ENCODE measurements at regions not wholly inside any gene's neighbourhood (a gene's known extent, or its start where the extent isn't known, plus 50 kb on each side); places are given as distances from the start of the nearest gene placed in this dataset.

GRCh38 chr5:6036006-6036405 lies 342.3 kb downstream of the MED10 start:
- no peak for ATAC-seq
- DNase-seq (ENCODE audit: low spot score), result no peak
- Mint-ChIP-seq H3K9me3 (peaks cover 38% of the 10 kb centered on the region), H3K36me3 (peaks cover 13% of the 10 kb centered on the region), H3K4me3 (no peak overlapping the region), H3K4me1 (peaks cover 5% of the 10 kb centered on the region), H3K27ac (no peak overlapping the region), H3K27me3 (ENCODE audit: low read depth) (no peaks in the 10 kb centered on the region)
- ChIA-PET CTCF (no interaction called here), POLR2A (no interaction called here)
- TF ChIP-seq ZNF263 (CRISPR knock-in tag; IDR thresholded peaks at IDR 0.05; ENCODE audit: low read depth) (no peak), ZNF232 (CRISPR knock-in tag; IDR thresholded peaks at IDR 0.05) (no peak), RORB (CRISPR knock-in tag; IDR thresholded peaks at IDR 0.05) (no peak), PRRX2 (CRISPR knock-in tag; IDR thresholded peaks at IDR 0.05) (no peak), ZNF121 (CRISPR knock-in tag; IDR thresholded peaks at IDR 0.05) (no peak), MYBL2 (CRISPR knock-in tag; IDR thresholded peaks at IDR 0.05) (no peak), JUN (CRISPR knock-in tag; IDR thresholded peaks at IDR 0.05) (no peak), ZBTB21 (CRISPR knock-in tag; IDR thresholded peaks at IDR 0.05; ENCODE audit: borderline replicate concordance) (no peak), NR3C1 (CRISPR knock-in tag; conservative IDR thresholded peaks at IDR 0.05; ENCODE audit: low read depth) (no peak), FOXJ3 (CRISPR knock-in tag; IDR thresholded peaks at IDR 0.05; ENCODE audit: borderline replicate concordance) (no peak)
- TF ChIP-seq, protein P1, sequence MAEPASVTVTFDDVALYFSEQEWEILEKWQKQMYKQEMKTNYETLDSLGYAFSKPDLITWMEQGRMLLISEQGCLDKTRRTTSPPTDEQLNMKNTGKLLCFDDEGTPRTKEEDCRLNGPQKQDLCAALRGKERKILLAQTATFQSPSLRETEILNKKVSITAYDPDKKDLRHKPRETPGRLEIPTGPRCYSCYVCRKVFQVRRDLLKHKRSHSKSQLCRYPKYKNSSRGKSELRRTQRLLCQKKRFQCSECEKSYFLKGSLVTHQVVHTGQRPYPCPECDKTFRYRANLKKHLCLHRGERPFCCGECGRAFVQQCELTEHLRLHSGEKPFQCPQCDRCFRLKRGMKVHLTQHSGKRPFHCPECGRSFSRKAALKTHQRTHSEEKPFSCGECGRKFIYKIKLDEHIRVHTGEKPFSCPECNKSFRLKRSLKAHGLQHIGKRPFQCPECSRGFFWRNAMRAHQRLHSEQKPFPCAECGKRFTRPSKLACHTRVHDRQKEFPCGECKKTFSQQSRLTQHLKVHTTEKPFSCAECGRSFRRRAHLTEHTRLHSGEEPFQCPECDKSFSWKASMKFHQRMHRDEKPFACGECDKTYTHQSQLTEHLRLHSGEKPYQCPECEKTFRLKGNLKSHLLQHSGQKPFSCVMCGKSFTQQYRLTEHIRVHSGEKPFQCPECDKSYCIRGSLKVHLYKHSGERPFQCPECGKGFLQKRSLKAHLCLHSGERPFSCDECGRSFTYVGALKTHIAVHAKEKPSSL (CRISPR knock-in tag; conservative IDR thresholded peaks at IDR 0.05), result no peak
- TF ChIP-seq, protein P2, sequence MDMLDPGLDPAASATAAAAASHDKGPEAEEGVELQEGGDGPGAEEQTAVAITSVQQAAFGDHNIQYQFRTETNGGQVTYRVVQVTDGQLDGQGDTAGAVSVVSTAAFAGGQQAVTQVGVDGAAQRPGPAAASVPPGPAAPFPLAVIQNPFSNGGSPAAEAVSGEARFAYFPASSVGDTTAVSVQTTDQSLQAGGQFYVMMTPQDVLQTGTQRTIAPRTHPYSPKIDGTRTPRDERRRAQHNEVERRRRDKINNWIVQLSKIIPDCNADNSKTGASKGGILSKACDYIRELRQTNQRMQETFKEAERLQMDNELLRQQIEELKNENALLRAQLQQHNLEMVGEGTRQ (CRISPR knock-in tag; IDR thresholded peaks at IDR 0.05), result no peak
- TF ChIP-seq, protein P3, sequence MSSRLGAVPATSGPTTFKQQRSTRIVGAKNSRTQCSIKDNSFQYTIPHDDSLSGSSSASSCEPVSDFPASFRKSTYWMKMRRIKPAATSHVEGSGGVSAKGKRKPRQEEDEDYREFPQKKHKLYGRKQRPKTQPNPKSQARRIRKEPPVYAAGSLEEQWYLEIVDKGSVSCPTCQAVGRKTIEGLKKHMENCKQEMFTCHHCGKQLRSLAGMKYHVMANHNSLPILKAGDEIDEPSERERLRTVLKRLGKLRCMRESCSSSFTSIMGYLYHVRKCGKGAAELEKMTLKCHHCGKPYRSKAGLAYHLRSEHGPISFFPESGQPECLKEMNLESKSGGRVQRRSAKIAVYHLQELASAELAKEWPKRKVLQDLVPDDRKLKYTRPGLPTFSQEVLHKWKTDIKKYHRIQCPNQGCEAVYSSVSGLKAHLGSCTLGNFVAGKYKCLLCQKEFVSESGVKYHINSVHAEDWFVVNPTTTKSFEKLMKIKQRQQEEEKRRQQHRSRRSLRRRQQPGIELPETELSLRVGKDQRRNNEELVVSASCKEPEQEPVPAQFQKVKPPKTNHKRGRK (CRISPR knock-in tag; IDR thresholded peaks at IDR 0.05; ENCODE audit: borderline replicate concordance), result no peak
- TF ChIP-seq, protein P4, sequence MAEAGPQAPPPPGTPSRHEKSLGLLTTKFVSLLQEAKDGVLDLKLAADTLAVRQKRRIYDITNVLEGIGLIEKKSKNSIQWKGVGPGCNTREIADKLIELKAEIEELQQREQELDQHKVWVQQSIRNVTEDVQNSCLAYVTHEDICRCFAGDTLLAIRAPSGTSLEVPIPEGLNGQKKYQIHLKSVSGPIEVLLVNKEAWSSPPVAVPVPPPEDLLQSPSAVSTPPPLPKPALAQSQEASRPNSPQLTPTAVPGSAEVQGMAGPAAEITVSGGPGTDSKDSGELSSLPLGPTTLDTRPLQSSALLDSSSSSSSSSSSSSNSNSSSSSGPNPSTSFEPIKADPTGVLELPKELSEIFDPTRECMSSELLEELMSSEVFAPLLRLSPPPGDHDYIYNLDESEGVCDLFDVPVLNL (CRISPR knock-in tag; IDR thresholded peaks at IDR 0.05; ENCODE audit: borderline replicate concordance, low read depth), result no peak
- TF ChIP-seq, protein P5, sequence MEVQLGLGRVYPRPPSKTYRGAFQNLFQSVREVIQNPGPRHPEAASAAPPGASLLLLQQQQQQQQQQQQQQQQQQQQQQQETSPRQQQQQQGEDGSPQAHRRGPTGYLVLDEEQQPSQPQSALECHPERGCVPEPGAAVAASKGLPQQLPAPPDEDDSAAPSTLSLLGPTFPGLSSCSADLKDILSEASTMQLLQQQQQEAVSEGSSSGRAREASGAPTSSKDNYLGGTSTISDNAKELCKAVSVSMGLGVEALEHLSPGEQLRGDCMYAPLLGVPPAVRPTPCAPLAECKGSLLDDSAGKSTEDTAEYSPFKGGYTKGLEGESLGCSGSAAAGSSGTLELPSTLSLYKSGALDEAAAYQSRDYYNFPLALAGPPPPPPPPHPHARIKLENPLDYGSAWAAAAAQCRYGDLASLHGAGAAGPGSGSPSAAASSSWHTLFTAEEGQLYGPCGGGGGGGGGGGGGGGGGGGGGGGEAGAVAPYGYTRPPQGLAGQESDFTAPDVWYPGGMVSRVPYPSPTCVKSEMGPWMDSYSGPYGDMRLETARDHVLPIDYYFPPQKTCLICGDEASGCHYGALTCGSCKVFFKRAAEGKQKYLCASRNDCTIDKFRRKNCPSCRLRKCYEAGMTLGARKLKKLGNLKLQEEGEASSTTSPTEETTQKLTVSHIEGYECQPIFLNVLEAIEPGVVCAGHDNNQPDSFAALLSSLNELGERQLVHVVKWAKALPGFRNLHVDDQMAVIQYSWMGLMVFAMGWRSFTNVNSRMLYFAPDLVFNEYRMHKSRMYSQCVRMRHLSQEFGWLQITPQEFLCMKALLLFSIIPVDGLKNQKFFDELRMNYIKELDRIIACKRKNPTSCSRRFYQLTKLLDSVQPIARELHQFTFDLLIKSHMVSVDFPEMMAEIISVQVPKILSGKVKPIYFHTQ (CRISPR knock-in tag; IDR thresholded peaks at IDR 0.05), result no peak

DNA sequence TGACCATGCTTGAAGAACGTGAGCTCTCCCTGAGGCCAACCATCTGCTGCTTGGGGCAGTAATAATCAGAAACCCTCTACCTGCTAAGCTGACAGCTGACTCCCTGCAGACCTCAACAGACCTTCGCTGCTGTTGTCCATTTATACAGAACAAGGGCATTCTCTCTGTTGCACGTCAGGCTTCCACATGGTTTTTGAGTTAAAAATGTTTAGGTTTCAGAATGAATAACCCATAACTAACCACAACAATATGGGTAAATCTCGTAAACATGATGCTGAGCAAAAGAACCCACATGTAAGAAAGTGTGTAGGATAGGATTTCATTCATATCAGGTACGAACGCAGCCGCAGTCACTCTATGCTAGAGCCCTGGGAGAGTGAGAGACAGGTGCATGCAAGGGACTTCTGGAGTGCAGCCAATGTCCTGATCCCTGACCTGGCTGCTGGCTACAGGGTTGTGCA lies 348.5 kb downstream of the MED10 start:
- peaks cover 13% of the 10 kb centered on the region for H3K36me3 Mint-ChIP-seq
- H3K9me3 Mint-ChIP-seq, result peaks cover 36% of the 10 kb centered on the region
- no peak for DNase-seq (ENCODE audit: low spot score)
- POLR2A ChIA-PET, result no interaction called here
- peaks cover 8% of the 10 kb centered on the region for H3K4me1 Mint-ChIP-seq
- no peak for ATAC-seq
- no peak overlapping the region for H3K4me3 Mint-ChIP-seq
- H3K27ac Mint-ChIP-seq, result no peak overlapping the region
- CTCF ChIA-PET, result no interaction called here
- no peaks in the 10 kb centered on the region for H3K27me3 Mint-ChIP-seq (ENCODE audit: low read depth)
- no peak for TF ChIP-seq SP1 (CRISPR knock-in tag; conservative IDR thresholded peaks at IDR 0.05)
- TF ChIP-seq KAT7 (CRISPR knock-in tag; IDR thresholded peaks at IDR 0.05; ENCODE audit: borderline replicate concordance), result no peak
- no peak for TF ChIP-seq NR2C2 (CRISPR knock-in tag; IDR thresholded peaks at IDR 0.05)
- TF ChIP-seq HMGXB4 (CRISPR knock-in tag; IDR thresholded peaks at IDR 0.05), result no peak
- TF ChIP-seq GRHL2 (CRISPR knock-in tag; IDR thresholded peaks at IDR 0.05; ENCODE audit: insufficient replicate concordance, severe bottlenecking), result no peak
- TF ChIP-seq MAX (CRISPR knock-in tag; IDR thresholded peaks at IDR 0.05), result no peak
- TF ChIP-seq CREB1 (CRISPR knock-in tag; IDR thresholded peaks at IDR 0.05), result no peak
- TF ChIP-seq ESRRA (CRISPR knock-in tag; IDR thresholded peaks at IDR 0.05; ENCODE audit: borderline replicate concordance), result no peak
- no peak for TF ChIP-seq CTCF (IDR thresholded peaks at IDR 0.05)
